IMR-90 (cell line): ENCODE measurements at regions not wholly inside any gene's neighbourhood (a gene's known extent, or its start where the extent isn't known, plus 50 kb on each side); places are given as distances from the start of the nearest gene placed in this dataset.

Source experiments
- ATAC-seq: fragments of 200-7000 bp; cut with Tn5 transposase; 2 replicates; pipeline ENCODE4 v1.9.1; 2020; ENCODE audit warnings: low read depth, mild to moderate bottlenecking, moderate library complexity
- BruUV-seq: library from RNA; stranded (reverse); fragments of 400-500 nt; replicated peaks from 2 replicates; lab custom pipeline; 2021; lab: Mats Ljungman, UMichigan
- CTCF ChIA-PET: fragments of 300-600 bp; formaldehyde crosslinking; extraction: SDS; loops from one replicate; lab custom pipeline; 2021; ENCODE audit warnings: antibody characterized with exemption; lab: Yijun Ruan, JAX
- POLR2A ChIA-PET: fragments of 300-600 bp; sonication (Branson Sonifier 250); formaldehyde crosslinking; loops from one replicate; lab custom pipeline; 2022; ENCODE audit warnings: antibody characterized with exemption; ENCODE audit not compliant: unreplicated experiment; lab: Charles Lee
- DNase-seq: peaks from one replicate; pipeline ENCODE4 v3.0.0; 2013
- H2AFZ ChIP-seq: replicated peaks from 2 replicates; pipeline ENCODE3; 2013; ENCODE audit warnings: low read length, mild to moderate bottlenecking; ENCODE audit not compliant: poor library complexity
- H2AK5ac ChIP-seq: 2 replicates; pipeline ENCODE4 v1.6.1; 2013; ENCODE audit warnings: low read depth, low read length, inconsistent platforms
- H2AK9ac ChIP-seq: replicated peaks from 2 replicates; pipeline ENCODE3; 2013; ENCODE audit warnings: mild to moderate bottlenecking, low read depth, low read length, moderate library complexity; ENCODE audit not compliant: poor library complexity
- H2BK120ac ChIP-seq: 2 replicates; pipeline ENCODE4 v1.6.1; 2013; ENCODE audit warnings: low read depth, low read length, inconsistent platforms
- H2BK15ac ChIP-seq: 3 replicates; pipeline ENCODE4 v1.6.1; 2013; ENCODE audit warnings: low read depth, low read length, inconsistent platforms
- H2BK20ac ChIP-seq: 2 replicates; pipeline ENCODE4 v1.6.1; 2013; ENCODE audit warnings: low read depth, mild to moderate bottlenecking, inconsistent platforms, low read length, moderate library complexity
- H2BK5ac ChIP-seq: 2 replicates; pipeline ENCODE4 v1.6.1; 2013; ENCODE audit warnings: mild to moderate bottlenecking, low read depth, low read length, inconsistent platforms; ENCODE audit not compliant: poor library complexity, severe bottlenecking
- H3K14ac ChIP-seq: replicated peaks from 2 replicates; pipeline ENCODE4 v1.6.1; 2013; ENCODE audit warnings: low read depth, low read length, inconsistent platforms
- H3K18ac ChIP-seq: 2 replicates; pipeline ENCODE4 v1.6.1; 2013; ENCODE audit warnings: low read depth, low read length, control low read depth
- H3K23ac ChIP-seq: 2 replicates; pipeline ENCODE4 v1.6.1; 2013; ENCODE audit warnings: low read depth, low read length, inconsistent platforms
- H3K27ac ChIP-seq: 2 replicates; pipeline ENCODE4 v1.5.1; 2013; ENCODE audit warnings: mild to moderate bottlenecking, control low read depth, low read length; ENCODE audit not compliant: insufficient read depth
- H3K27me3 ChIP-seq: 2 replicates; pipeline ENCODE4 v1.6.1; 2013; ENCODE audit warnings: low read length; ENCODE audit not compliant: control insufficient read depth, insufficient read depth
- H3K36me3 ChIP-seq: 2 replicates; pipeline ENCODE4 v1.6.1; 2013; ENCODE audit warnings: low read length, mixed read lengths; ENCODE audit not compliant: control insufficient read depth, insufficient read depth
- H3K4ac ChIP-seq: 2 replicates; pipeline ENCODE4 v1.6.1; 2013; ENCODE audit warnings: low read depth, low read length, inconsistent platforms
- H3K4me1 ChIP-seq: 2 replicates; pipeline ENCODE4 v1.6.1; 2013; ENCODE audit warnings: low read length, mixed read lengths; ENCODE audit not compliant: control insufficient read depth, insufficient read depth
- H3K4me2 ChIP-seq: 2 replicates; pipeline ENCODE4 v1.6.1; 2013; ENCODE audit warnings: low read depth, mild to moderate bottlenecking, control low read depth, low read length, moderate library complexity
- H3K4me3 ChIP-seq: 2 replicates; pipeline ENCODE4 v1.5.1; 2013; ENCODE audit warnings: low read depth, mild to moderate bottlenecking, control low read depth, low read length, moderate library complexity; ENCODE audit not compliant: insufficient read depth
- H3K56ac ChIP-seq: 2 replicates; pipeline ENCODE4 v1.6.1; 2013; ENCODE audit warnings: low read length, inconsistent platforms; ENCODE audit not compliant: insufficient read depth; ENCODE audit errors: extremely low read depth
- H3K79me1 ChIP-seq, 2 experiments: 2 replicates each; pipeline ENCODE4 v1.6.1; 2013; ENCODE audit warnings: low read length in 2 of 2, inconsistent platforms in 1 of 2, low read depth in 1 of 2
- H3K9ac ChIP-seq: 2 replicates; pipeline ENCODE4 v1.6.1; 2013; ENCODE audit warnings: low read depth, low read length, control low read depth
- H3K9me1 ChIP-seq: 2 replicates; pipeline ENCODE4 v1.6.1; 2013; ENCODE audit warnings: low read length, inconsistent platforms; ENCODE audit not compliant: insufficient read depth
- H3K9me3 ChIP-seq: 2 replicates; pipeline ENCODE4 v1.6.1; 2013; ENCODE audit warnings: low read length; ENCODE audit not compliant: control insufficient read depth, insufficient read depth
- H4K20me1 ChIP-seq: 2 replicates; pipeline ENCODE4 v1.6.1; 2013; ENCODE audit warnings: low read length, inconsistent platforms; ENCODE audit not compliant: insufficient read depth
- H4K5ac ChIP-seq: 2 replicates; pipeline ENCODE4 v1.6.1; 2013; ENCODE audit warnings: mild to moderate bottlenecking, low read depth, low read length, control low read depth
- H4K8ac ChIP-seq, 2 experiments: 2 replicates each; pipeline ENCODE4 v1.6.1; 2013; ENCODE audit warnings: low read depth in 2 of 2, low read length in 2 of 2, control low read depth in 1 of 2, inconsistent platforms in 1 of 2
- H4K91ac ChIP-seq: 2 replicates; pipeline ENCODE4 v1.6.1; 2013; ENCODE audit warnings: low read depth, low read length, inconsistent platforms; ENCODE audit not compliant: insufficient read depth
- BHLHE40 ChIP-seq: fragments of 150-350 bp; IDR thresholded peaks from 2 replicates; pipeline ENCODE4 v1.6.1; 2016; ENCODE audit warnings: mild to moderate bottlenecking, low read depth, low read length
- CHD1 ChIP-seq: IDR thresholded peaks from 2 replicates; pipeline ENCODE4 v1.6.1; 2012; ENCODE audit warnings: low read depth, low read length, improper control_type of control experiment
- WGBS, 2 experiments: methylation state at CpG; one replicate each; pipeline versions ENCODE4 v1.1.5 to v1.1.7; 2013; ENCODE audit warnings: missing lambda C conversion rate in 2 of 2; ENCODE audit not compliant: insufficient read length in 1 of 2; ENCODE audit errors: extremely low coverage in 2 of 2; 5-methylcytosine and 5-hydroxymethylcytosine counted together
- dilution Hi-C: fragments of 300-500 bp; cut with HindIII; formaldehyde crosslinking; loops from one replicate; pipeline ENCODE4 v1.14.3; 2018; ENCODE audit warnings: low sequenced_read_pairs; ENCODE audit not compliant: unreplicated experiment
- in situ Hi-C: fragments of 300-500 bp; cut with MboI; formaldehyde crosslinking; loops from 3 replicates; pipeline ENCODE4 v1.14.3; 2019; ENCODE audit warnings: low sequenced_read_pairs, inconsistent platforms, mixed read lengths
- intact Hi-C: fragments of 100-400 bp; cut with micrococcal nuclease; formaldehyde crosslinking; loops from 2 replicates; pipeline ENCODE4 v1.10.0; 2022
- TF ChIP-seq, protein P1 (sequence below): conservative IDR thresholded peaks from 2 replicates; pipeline ENCODE4 v1.5.1; 2012; ENCODE audit warnings: mild to moderate bottlenecking, low read depth, low read length, improper control_type of control experiment

DNA sequence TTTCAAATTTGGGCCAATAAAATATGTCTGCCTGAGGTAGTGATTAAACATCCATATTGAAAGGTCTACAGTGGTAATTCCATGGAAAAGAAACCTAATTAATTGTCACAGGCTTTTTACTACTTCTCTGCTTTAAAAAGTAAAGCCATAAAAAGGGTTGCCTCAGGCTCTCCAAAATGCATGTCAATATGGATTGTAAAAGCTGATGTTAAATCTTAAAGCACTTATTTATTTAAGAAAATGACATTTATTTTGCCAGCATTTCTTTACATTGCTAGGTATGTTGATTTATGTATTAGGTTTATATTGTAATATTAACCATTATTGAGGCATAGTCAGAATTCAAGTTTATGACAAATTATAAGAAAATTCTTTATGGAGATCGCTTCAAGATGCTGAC is 133.2 kb downstream of the OPN5 start:
- Histone ChIP-seq H2BK120ac (no peak overlapping the region), H2AFZ (no peak overlapping the region), H3K9me3 (no peaks in the 10 kb centered on the region), H3K27ac (no peak overlapping the region), H2BK5ac (no peak overlapping the region), H3K9ac (no peak overlapping the region), H4K20me1 (no peaks in the 10 kb centered on the region), H4K5ac (no peak overlapping the region), H2BK15ac (no peak overlapping the region), H3K9me1 (no peaks in the 10 kb centered on the region), H2AK9ac (no peak overlapping the region), H3K4me3 (no peak overlapping the region), H3K27me3 (no peaks in the 10 kb centered on the region), H3K79me1 (no peaks in the 10 kb centered on the region), H3K23ac (no peak overlapping the region), H3K36me3 (no peaks in the 10 kb centered on the region), H3K14ac (no peak overlapping the region), H3K56ac (no peak overlapping the region), H3K18ac (no peak overlapping the region), H2BK20ac (no peak overlapping the region), H2AK5ac (no peak overlapping the region), H4K91ac (no peak overlapping the region), H3K4me1 (no peaks in the 10 kb centered on the region), H3K4me2 (no peak overlapping the region), H3K4ac (no peak overlapping the region), H4K8ac (no peak overlapping the region)
- WGBS, 2 experiments: no CpG with 5 or more reads among the region's 1 CpG
- no peak for ATAC-seq
- no peak for DNase-seq
- dilution Hi-C loops: no loop called here
- ChIA-PET CTCF (no interaction called here), POLR2A (no interaction called here)
- in situ Hi-C loops: no loop called here
- TF ChIP-seq BHLHE40 (no peak), CHD1 (no peak)
- TF ChIP-seq, protein P1, sequence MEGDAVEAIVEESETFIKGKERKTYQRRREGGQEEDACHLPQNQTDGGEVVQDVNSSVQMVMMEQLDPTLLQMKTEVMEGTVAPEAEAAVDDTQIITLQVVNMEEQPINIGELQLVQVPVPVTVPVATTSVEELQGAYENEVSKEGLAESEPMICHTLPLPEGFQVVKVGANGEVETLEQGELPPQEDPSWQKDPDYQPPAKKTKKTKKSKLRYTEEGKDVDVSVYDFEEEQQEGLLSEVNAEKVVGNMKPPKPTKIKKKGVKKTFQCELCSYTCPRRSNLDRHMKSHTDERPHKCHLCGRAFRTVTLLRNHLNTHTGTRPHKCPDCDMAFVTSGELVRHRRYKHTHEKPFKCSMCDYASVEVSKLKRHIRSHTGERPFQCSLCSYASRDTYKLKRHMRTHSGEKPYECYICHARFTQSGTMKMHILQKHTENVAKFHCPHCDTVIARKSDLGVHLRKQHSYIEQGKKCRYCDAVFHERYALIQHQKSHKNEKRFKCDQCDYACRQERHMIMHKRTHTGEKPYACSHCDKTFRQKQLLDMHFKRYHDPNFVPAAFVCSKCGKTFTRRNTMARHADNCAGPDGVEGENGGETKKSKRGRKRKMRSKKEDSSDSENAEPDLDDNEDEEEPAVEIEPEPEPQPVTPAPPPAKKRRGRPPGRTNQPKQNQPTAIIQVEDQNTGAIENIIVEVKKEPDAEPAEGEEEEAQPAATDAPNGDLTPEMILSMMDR: no peak
- intact Hi-C loops: no loop called here
- no TSS peak for BruUV-seq
